MV-4-11 (cell line): ENCODE measurements at regions not wholly inside any gene's neighbourhood (a gene's known extent, or its start where the extent isn't known, plus 50 kb on each side); places are given as distances from the start of the nearest gene placed in this dataset.
"Not testable (repeated sequence)": the region's sequence is repeated elsewhere in the genome, so short reads cannot be mapped to it uniquely, and the experiment has no call there.

Source experiments
- DNase-seq: peaks from one replicate; lab custom pipeline; 2025; lab: John Stamatoyannopoulos, UW

DNA sequence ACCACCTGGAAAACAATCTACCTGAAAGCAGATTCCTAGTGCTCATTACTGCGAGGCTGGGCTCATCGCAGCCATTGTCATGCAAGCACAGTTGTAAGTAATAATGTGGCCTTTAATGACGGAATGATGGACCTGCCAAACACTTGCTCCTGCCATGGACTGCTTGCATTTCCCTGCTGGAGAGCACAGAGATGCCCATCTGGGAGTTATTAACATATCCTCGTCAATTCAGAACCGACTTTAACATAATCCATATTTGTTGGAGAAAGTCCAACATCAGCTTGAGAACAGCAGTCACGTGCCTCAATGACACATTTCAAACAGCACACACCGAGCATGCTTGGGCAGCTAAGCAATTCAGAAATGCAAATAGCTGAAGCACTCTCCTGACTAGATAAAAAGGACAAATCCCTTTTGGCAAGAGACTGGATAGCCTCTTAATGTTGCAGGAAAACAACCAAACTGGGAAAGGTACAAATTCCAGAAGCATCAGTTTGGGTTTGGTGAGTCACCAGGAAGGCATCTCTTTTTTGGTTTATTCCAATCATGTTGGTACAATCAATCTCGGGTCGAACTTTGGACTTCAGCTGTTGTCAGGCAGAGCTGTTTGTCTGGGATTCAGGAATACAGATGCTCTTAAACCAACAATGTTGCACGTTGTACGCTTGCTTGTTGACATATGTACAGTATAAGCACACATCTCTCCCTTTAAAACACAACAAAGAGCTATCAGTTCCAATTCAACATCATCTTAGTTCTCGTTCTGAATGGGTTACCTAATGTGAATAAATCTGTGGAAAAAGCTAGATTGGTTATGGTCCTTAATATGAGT, 395.8 kb downstream of the LNPK start:
- DNase-seq = no peak

GRCh38 chr2:175605640-175606009, 396.4 kb downstream of the LNPK start:
- DNase-seq = no peak

DNA sequence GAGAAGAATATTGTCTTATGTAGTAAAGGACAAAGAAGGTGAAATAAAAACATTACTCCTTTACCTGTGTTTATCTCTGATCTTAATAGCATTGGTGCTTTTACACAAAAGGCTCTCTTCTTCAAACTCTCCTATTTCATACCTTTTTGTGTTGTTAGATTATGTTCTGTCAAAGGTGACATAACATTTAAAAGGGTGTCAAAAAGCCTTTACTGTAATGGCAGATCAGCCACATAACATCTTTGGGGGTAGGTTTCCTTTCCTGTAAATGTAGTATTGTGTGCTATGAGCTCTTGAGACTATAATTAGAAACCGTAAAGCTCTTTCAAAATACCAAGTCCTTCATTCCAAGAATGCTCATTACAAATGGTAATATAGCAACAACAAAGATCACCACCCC, 400.1 kb downstream of the LNPK start:
- no peak for DNase-seq

GRCh38 chr2:175599966-175600831, 401.9 kb downstream of the LNPK start:
- DNase-seq = no peak

DNA sequence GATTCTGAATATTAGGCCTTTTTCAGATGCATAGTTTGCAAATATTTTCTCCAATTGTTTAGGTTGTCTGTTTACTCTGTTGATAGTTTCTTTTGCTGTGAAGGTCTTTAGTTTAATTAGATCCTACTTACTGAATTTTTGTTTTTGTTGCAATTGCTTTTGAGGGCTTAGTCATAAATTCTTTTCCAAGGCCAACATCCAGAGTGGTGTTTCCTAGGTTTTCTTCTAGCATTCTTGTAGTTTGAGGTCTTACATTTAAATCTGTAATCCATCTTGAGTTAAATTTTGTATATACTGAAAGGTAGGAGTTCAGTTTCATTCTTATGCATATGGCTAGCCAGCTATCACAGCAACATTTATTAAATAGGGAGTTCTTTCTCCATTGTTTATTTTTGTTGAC, 404.8 kb downstream of the LNPK start:
- no peak for DNase-seq

DNA sequence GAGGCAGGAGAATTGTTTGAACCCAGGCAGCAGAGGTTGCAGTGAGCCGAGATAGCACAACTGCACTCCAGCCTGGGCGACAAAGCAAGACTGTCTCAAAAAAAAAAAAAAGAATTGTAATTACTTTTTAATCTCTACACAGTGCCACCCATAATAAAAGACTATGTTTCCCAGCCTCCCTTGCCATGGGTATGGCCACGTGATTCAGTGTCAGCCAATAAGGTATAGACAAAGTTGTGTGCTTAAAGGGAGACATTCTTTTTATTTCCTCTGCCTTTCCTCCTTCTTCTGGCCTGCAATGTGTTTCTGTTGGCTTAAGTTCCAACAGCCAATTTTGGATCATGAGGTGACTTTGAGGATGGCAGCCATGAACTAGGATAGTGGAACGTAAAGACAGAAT, 406.9 kb downstream of the LNPK start:
- no peak for DNase-seq

- DNase-seq = not testable (repeated sequence)
These were observed 408.2 kb downstream of the LNPK start for GRCh38 chr2:175593686-175594525.

DNA sequence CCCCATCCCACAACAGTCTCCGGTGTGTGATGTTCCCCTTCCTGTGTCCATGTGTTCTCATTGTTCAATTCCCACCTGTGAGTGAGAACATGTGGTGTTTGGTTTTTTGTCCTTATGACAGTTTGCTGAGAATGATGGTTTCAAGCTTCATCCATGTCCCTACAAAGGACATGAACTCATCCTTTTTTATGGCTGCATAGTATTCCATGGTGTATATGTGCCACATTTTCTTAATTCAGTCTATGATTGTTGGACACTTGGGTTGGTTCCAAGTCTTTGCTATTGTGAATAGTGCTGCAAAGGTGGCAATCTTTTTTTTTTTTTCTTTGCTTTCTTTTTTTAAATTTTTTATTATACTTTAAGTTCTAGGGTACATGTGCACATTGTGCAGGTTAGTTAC, 406.7 kb upstream of the ATP5MC3 start:
- not testable (repeated sequence) for DNase-seq

GRCh38 chr2:175585496-175585895, 404.0 kb upstream of the ATP5MC3 start:
- DNase-seq = no peak

- DNase-seq = no peak
These were observed 399.1 kb upstream of the ATP5MC3 start for GRCh38 chr2:175580652-175581051.

DNA sequence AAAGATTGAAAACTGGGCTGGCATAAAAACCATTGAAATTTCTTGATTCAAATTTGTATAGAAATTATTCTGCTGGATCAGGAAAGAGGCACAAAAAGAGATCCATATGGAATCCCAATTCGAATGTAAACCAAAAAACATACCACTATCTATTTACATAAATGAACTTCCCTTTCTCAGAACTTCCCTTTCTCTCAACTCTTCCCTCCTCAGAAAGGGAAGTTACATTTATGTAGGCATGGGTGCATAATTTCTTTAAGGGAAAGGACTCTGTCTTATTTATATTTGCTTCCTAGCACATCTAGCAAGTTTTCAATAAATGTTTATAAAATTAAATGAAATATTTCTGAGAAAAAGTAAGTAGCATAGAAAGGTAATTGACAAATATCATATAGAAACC, 398.1 kb upstream of the ATP5MC3 start:
- DNase-seq = peak; percentile 63

DNA sequence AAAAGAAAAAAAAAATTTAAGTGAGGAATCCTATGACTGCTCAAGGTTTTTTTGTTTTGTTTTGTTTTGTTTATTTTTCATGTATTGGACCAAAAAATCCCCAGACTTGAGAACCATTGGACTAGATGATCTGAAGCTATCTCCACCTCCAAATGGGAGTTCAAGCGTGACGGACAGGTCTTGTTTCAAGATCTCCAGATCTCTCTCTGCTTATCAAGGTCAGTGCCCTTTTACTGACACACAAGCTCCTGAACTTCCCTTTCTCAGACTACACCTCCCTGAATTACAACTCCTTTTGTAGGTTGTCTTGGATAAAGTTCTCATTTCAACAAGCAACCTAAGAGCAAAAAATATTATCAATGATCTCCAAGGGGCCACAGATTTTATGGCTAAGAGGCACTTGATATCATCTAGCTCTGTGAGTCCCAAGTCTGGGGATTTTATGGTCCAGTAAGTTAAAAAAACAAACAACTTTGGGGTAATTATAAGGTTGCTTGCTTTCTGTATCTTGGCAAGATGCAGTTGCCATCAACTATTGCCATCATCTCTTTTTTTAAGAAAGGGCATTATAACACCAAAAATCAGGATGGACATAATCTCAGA, 396.0 kb upstream of the ATP5MC3 start:
- DNase-seq = no peak

DNA sequence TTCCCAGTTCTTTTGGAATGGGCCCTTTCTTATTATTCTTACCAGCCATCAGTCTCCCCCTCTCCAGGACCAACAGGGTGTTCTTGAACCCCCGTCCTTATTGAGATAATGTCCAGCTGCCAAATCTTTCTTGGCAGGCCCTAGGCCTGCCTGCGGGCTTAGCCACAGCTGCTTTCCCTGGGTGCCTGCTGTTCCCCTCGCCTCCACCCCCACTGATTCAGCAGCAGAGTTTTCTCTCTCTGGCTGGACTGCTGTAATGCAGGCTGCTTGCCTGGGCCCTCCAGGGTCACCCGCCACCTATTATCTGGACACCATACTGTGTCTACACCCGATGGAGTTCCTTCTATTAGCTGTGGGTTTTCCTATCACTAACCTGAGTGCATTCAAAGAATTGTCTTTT, 395.4 kb upstream of the ATP5MC3 start:
- DNase-seq = no peak

GRCh38 chr2:175576270-175576669, 394.8 kb upstream of the ATP5MC3 start:
- DNase-seq = no peak

DNA sequence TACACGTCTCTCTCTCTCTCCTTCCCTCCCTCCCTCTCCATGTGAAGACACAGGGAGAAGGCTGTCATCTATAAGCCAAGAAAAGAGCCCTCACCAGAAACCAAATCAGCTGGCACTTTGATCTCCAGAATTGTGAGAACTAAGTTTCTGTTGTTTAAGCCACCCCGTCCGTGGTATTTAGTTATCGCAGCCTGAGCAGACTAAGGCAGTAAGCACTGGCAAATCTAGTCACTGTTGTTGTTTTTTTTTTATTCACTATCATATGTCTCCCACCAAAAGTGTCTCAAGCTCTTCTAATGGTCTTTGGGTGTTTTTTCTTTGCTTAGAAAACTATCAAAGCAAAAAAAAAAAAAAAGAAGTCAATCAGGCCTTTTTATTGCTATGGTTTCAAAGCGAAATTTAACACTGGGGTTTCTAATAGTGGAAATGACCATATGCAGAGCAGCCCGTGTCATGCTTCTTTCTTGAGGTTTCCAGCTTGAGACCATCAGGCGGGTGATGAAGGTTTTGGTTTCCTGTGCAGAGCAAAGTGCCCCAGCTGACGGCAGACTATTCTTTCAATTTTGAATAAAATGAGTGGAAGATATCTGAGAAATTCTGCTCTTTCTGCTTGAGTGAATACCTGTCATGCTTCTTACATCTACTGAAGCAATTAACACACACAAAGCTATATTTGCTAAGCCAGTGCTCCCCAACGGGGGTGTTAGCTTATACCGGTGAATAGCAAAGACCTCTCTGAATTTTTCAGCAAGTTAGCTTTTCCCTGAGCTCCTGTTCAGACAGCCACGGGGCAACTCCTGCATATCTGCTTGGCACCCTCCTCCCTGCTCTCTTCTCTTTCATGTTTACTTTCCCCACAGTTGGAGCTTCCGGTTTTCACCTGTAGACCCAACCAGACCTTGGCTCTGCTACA, 394.1 kb upstream of the ATP5MC3 start:
- peak; percentile 49 for DNase-seq

- no peak for DNase-seq
These were observed 392.6 kb upstream of the ATP5MC3 start for GRCh38 chr2:175574069-175574468.

GRCh38 chr2:175571078-175571653, 389.7 kb upstream of the ATP5MC3 start:
- no peak for DNase-seq

GRCh38 chr2:175568109-175568730, 386.7 kb upstream of the ATP5MC3 start:
- DNase-seq = no peak

GRCh38 chr2:175567435-175568061, 386.0 kb upstream of the ATP5MC3 start:
- no peak for DNase-seq
